WI38 (cell line): ENCODE measurements at regions not wholly inside any gene's neighbourhood (a gene's known extent, or its start where the extent isn't known, plus 50 kb on each side); places are given as distances from the start of the nearest gene placed in this dataset.

Experiments
- H3K4me3 ChIP-seq: 2 replicates; pipeline ENCODE4 v1.5.1; 2011; ENCODE audit warnings: low read depth, mild to moderate bottlenecking, control low read depth, low read length
- CTCF ChIP-seq: IDR thresholded peaks from 2 replicates; pipeline ENCODE4 v1.5.1; 2012; ENCODE audit warnings: low read depth, mild to moderate bottlenecking, control low read depth, low read length

- no peak overlapping the region for H3K4me3 ChIP-seq
- no peak for TF ChIP-seq CTCF
These were observed 76.3 kb upstream of the TBX3 start for GRCh38 chr12:114760151-114760877.

- H3K4me3 ChIP-seq: no peak overlapping the region
- TF ChIP-seq CTCF: no peak
These were observed 75.7 kb upstream of the TBX3 start for GRCh38 chr12:114759635-114760034.

GRCh38 chr12:114757684-114758325, 73.8 kb upstream of the TBX3 start:
- no peak overlapping the region for H3K4me3 ChIP-seq
- TF ChIP-seq CTCF: no peak

- no peak overlapping the region for H3K4me3 ChIP-seq
- no peak for TF ChIP-seq CTCF
These were observed 68.2 kb upstream of the TBX3 start for GRCh38 chr12:114752217-114752616.

- TF ChIP-seq CTCF: no peak
- H3K4me3 ChIP-seq: no peak overlapping the region
These were observed 67.7 kb upstream of the TBX3 start for GRCh38 chr12:114751712-114752111.

GRCh38 chr12:114750917-114751316, 66.9 kb upstream of the TBX3 start:
- H3K4me3 ChIP-seq: no peak overlapping the region
- TF ChIP-seq CTCF: no peak

- TF ChIP-seq CTCF: no peak
- H3K4me3 ChIP-seq: no peak overlapping the region
These were observed 65.1 kb upstream of the TBX3 start for GRCh38 chr12:114749065-114749464.
